ENCODE measurements at regions not wholly inside any gene's neighbourhood (a gene's known extent, or its start where the extent isn't known, plus 50 kb on each side); places are given as distances from the start of the nearest gene placed in this dataset.

DNA sequence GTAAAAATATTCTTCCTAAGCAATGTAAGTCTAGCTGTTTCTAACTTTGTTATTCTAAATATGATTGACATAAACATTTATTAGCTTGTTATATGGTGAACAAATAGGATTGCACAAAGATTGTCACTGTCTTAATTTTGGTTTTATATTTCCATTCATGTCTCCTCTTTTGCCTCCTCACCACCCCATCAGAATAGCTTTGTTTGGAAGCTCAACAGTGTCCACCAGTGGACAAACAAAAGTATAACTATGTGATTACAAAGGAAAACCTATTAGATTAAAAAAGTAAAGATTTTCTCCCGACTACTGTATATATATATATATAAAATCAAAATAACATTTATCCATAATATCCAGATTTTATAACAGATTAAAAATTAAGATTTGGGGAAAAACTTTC is 468.2 kb downstream of the ZIC3 start:
- no peak for TF ChIP-seq CTCF (IDR thresholded peaks at IDR 0.05; ENCODE audit: insufficient read depth, low read length, missing control alignments)
- ChIA-PET CTCF (no interaction called here), POLR2A (no interaction called here)
- no peak for DNase-seq (ENCODE audit: low read depth, low spot score)
- no peak overlapping the region for H3K4me3 ChIP-seq (ENCODE audit: low read depth, low read length)

DNA sequence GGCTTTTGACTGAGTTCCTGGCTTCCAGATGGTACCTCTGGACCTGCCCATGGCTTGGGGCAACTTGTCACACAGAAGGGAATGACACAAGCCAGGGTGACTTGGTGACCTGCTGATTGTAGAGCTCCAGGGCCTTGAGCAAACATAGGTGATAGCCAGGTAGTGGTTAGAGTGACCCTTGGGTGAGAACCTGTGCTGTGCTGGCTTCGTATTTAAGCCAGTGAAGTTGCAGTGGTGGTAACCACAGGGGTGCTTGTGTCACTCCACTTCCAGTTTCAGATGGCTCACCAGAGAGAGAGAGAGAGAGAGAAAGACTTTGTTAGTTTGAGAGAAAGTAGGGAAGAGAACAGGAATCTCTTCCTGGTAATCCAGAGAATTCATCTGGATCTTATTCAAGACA is 471.6 kb downstream of the ZIC3 start:
- ChIA-PET POLR2A (no interaction called here), CTCF (no interaction called here)
- DNase-seq (ENCODE audit: low read depth, low spot score): no peak
- no peak for TF ChIP-seq CTCF (IDR thresholded peaks at IDR 0.05; ENCODE audit: insufficient read depth, low read length, missing control alignments)
- H3K4me3 ChIP-seq (ENCODE audit: low read depth, low read length): no peak overlapping the region

- DNase-seq (ENCODE audit: low read depth, low spot score): no peak
- no peak overlapping the region for H3K4me3 ChIP-seq (ENCODE audit: low read depth, low read length)
- TF ChIP-seq CTCF (IDR thresholded peaks at IDR 0.05; ENCODE audit: insufficient read depth, low read length, missing control alignments): no peak
- ChIA-PET POLR2A (no interaction called here), CTCF (no interaction called here)
Measured at GRCh38 chrX:138057883-138058282, 492.0 kb downstream of the ZIC3 start.

- no peak overlapping the region for H3K4me3 ChIP-seq (ENCODE audit: low read depth, low read length)
- POLR2A ChIA-PET: no interaction called here
- DNase-seq (ENCODE audit: low read depth, low spot score): no peak
- no peak for TF ChIP-seq CTCF (IDR thresholded peaks at IDR 0.05; ENCODE audit: insufficient read depth, low read length, missing control alignments)
- CTCF ChIA-PET: no interaction called here
Measured at GRCh38 chrX:138058931-138059330, 493.0 kb downstream of the ZIC3 start.

DNA sequence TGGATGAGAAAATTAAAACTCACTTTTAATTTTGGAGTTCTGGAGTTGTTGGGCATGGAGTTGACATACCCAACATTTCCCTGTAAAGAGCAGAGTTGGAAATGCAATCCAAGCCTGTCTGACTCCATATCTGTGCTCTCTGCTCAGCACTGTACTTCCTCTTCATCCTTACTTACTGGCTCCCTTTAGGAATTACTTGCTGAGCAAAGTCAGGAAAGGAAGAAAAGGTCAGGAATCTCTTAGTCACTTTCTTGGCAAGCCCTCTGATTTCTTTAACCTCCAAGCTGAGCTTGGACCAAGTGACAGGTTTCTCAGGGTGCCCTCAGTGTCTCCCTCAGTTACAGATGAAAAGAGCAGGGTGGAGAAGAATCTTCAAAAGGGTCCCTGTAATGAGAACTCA is 501.5 kb downstream of the ZIC3 start:
- no peak for TF ChIP-seq CTCF (IDR thresholded peaks at IDR 0.05; ENCODE audit: insufficient read depth, low read length, missing control alignments)
- DNase-seq (ENCODE audit: low read depth, low spot score): no peak
- POLR2A ChIA-PET: no interaction called here
- H3K4me3 ChIP-seq (ENCODE audit: low read depth, low read length): no peak overlapping the region
- CTCF ChIA-PET: no interaction called here

DNA sequence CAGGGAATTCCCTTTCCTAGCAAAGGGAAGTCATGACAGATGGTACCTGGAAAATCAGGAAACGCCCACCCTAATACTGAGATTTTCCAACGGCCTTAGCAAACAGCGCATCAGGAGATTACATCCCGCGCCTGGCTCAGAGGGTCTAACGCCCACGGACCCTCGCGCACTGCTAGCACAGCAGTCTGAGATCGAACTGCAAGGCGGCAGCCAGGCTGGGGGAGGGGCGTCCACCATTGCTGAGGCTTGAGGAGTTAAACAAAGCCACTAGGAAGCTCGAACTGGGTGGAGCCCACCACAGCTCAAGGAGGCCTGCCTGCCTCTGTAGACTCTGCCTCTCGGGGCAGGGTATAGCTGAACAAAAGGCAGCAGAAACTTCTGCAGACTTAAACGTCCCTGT is 507.7 kb downstream of the ZIC3 start:
- ChIA-PET POLR2A (no interaction called here), CTCF (no interaction called here)
- no peak for TF ChIP-seq CTCF (IDR thresholded peaks at IDR 0.05; ENCODE audit: insufficient read depth, low read length, missing control alignments)
- DNase-seq (ENCODE audit: low read depth, low spot score): no peak
- no peak overlapping the region for H3K4me3 ChIP-seq (ENCODE audit: low read depth, low read length)

All from AG04449 (cell line).